Endodermal cell (in vitro differentiated cells): ENCODE measurements at regions not wholly inside any gene's neighbourhood (a gene's known extent, or its start where the extent isn't known, plus 50 kb on each side); places are given as distances from the start of the nearest gene placed in this dataset.

Source experiments
- DNase-seq: peaks from one replicate; pipeline ENCODE4 v3.0.0-alpha.2; 2017
- H3K27ac ChIP-seq: 2 replicates; pipeline ENCODE4 v1.5.1; 2013; ENCODE audit warnings: mild to moderate bottlenecking, low read depth, low read length, moderate library complexity
- H3K27me3 ChIP-seq: 2 replicates; pipeline ENCODE4 v1.6.1; 2013; ENCODE audit warnings: mild to moderate bottlenecking, low read length, moderate library complexity; ENCODE audit not compliant: insufficient read depth, control insufficient read depth, poor library complexity, severe bottlenecking
- H3K36me3 ChIP-seq: 2 replicates; pipeline ENCODE4 v1.7.0; 2013; ENCODE audit warnings: mild to moderate bottlenecking, low read length, moderate library complexity; ENCODE audit not compliant: control insufficient read depth, insufficient read depth
- H3K4me1 ChIP-seq: one replicate; pipeline ENCODE4 v1.7.0; 2013; ENCODE audit warnings: low read length; ENCODE audit not compliant: control insufficient read depth, insufficient read depth
- H3K4me3 ChIP-seq: 2 replicates; pipeline ENCODE4 v1.5.1; 2013; ENCODE audit warnings: mild to moderate bottlenecking, low read length, moderate library complexity
- H3K9ac ChIP-seq: 2 replicates; pipeline ENCODE4 v1.6.1; 2013; ENCODE audit warnings: mild to moderate bottlenecking, low read length, moderate library complexity; ENCODE audit not compliant: poor library complexity, severe bottlenecking; ENCODE audit errors: extremely low read depth
- H3K9me3 ChIP-seq: 2 replicates; pipeline ENCODE4 v1.6.1; 2013; ENCODE audit warnings: mild to moderate bottlenecking, low read length, moderate library complexity; ENCODE audit not compliant: control insufficient read depth
- H3K27ac Mint-ChIP-seq: 2 replicates; pipeline ENCODE4 v1.8.0; 2020; ENCODE audit warnings: mixed read lengths
- H3K27me3 Mint-ChIP-seq: 2 replicates; pipeline ENCODE4 v1.8.0; 2021; ENCODE audit warnings: mild to moderate bottlenecking, mixed read lengths; ENCODE audit not compliant: insufficient read depth
- H3K36me3 Mint-ChIP-seq: 2 replicates; pipeline ENCODE4 v1.8.0; 2020; ENCODE audit warnings: low read depth, mixed read lengths
- H3K4me1 Mint-ChIP-seq: 2 replicates; pipeline ENCODE4 v1.8.0; 2020; ENCODE audit warnings: mixed read lengths
- H3K4me3 Mint-ChIP-seq: 2 replicates; pipeline ENCODE4 v1.8.0; 2020; ENCODE audit warnings: mild to moderate bottlenecking, moderate library complexity, mixed read lengths
- H3K9me3 Mint-ChIP-seq: 2 replicates; pipeline ENCODE4 v1.8.0; 2020; ENCODE audit warnings: mild to moderate bottlenecking, mixed read lengths
- CTCF ChIP-seq: fragments of 200-600 bp; sonication (generic); conservative IDR thresholded peaks from 2 replicates; pipeline ENCODE4 v1.5.0; 2021; ENCODE audit warnings: antibody characterized with exemption, mild to moderate bottlenecking
- WGBS, 2 experiments: methylation state at CpG; one replicate each; pipeline versions ENCODE4 v1.1.5 to v1.1.7; 2013; ENCODE audit warnings: missing lambda C conversion rate in 2 of 2, mixed read lengths in 1 of 2; ENCODE audit not compliant: insufficient coverage in 1 of 2, insufficient read length in 1 of 2; 5-methylcytosine and 5-hydroxymethylcytosine counted together

- H3K27ac ChIP-seq = no peak overlapping the region
- no peak overlapping the region for H3K4me3 ChIP-seq
- H3K36me3 ChIP-seq = no peaks in the 10 kb centered on the region
- no peak for TF ChIP-seq CTCF
- H3K9me3 ChIP-seq = peaks cover 36% of the 10 kb centered on the region
- H3K4me1 ChIP-seq = no peaks in the 10 kb centered on the region
- Mint-ChIP-seq H3K27me3 (peaks cover 6% of the 10 kb centered on the region), H3K9me3 (peaks cover 46% of the 10 kb centered on the region), H3K4me3 (no peak overlapping the region), H3K27ac (no peak overlapping the region), H3K4me1 (no peaks in the 10 kb centered on the region), H3K36me3 (no peaks in the 10 kb centered on the region)
- H3K9ac ChIP-seq = no peak overlapping the region
- no peaks in the 10 kb centered on the region for H3K27me3 ChIP-seq
- DNase-seq = no peak
These were observed 458.8 kb downstream of the RPS24 start for GRCh38 chr10:78492424-78492823.

- Mint-ChIP-seq H3K4me3 (no peak overlapping the region), H3K4me1 (no peaks in the 10 kb centered on the region), H3K36me3 (no peaks in the 10 kb centered on the region), H3K27ac (no peak overlapping the region), H3K9me3 (peaks cover 40% of the 10 kb centered on the region), H3K27me3 (peaks cover 6% of the 10 kb centered on the region)
- H3K9ac ChIP-seq = no peak overlapping the region
- H3K27ac ChIP-seq = no peak overlapping the region
- DNase-seq = no peak
- H3K9me3 ChIP-seq = peaks cover 29% of the 10 kb centered on the region
- TF ChIP-seq CTCF = no peak
- no peaks in the 10 kb centered on the region for H3K27me3 ChIP-seq
- H3K4me3 ChIP-seq = no peak overlapping the region
- no peaks in the 10 kb centered on the region for H3K36me3 ChIP-seq
- H3K4me1 ChIP-seq = no peaks in the 10 kb centered on the region
These were observed 460.5 kb downstream of the RPS24 start for GRCh38 chr10:78494179-78494578.

GRCh38 chr10:78502210-78502936 lies 468.7 kb downstream of the RPS24 start:
- no peak for TF ChIP-seq CTCF
- DNase-seq = peak; percentile 29
- H3K9ac ChIP-seq = no peak overlapping the region
- H3K27ac Mint-ChIP-seq = no peak overlapping the region
- H3K4me1 ChIP-seq = no peaks in the 10 kb centered on the region
- no peaks in the 10 kb centered on the region for H3K4me1 Mint-ChIP-seq
- no peak overlapping the region for H3K4me3 ChIP-seq
- no peaks in the 10 kb centered on the region for H3K9me3 Mint-ChIP-seq
- no peak overlapping the region for H3K4me3 Mint-ChIP-seq
- 77 to 92% methylated on average over 4 to 6 of the region's 6 CpGs for WGBS, 2 experiments
- H3K27ac ChIP-seq = no peak overlapping the region
- no peaks in the 10 kb centered on the region for H3K36me3 Mint-ChIP-seq
- H3K27me3 ChIP-seq = no peaks in the 10 kb centered on the region
- H3K9me3 ChIP-seq = no peaks in the 10 kb centered on the region
- peaks cover 2% of the 10 kb centered on the region for H3K27me3 Mint-ChIP-seq
- H3K36me3 ChIP-seq = no peaks in the 10 kb centered on the region
